Karpas-422 (cell line): ENCODE measurements at regions not wholly inside any gene's neighbourhood (a gene's known extent, or its start where the extent isn't known, plus 50 kb on each side); places are given as distances from the start of the nearest gene placed in this dataset. TPM values are rescaled to one million over a fixed set of nuclear protein-coding genes. Genes with fewer than 3 reads are reported as not detected.
"Not testable (repeated sequence)": the region's sequence is repeated elsewhere in the genome, so short reads cannot be mapped to it uniquely, and the experiment has no call there.

Source experiments
- DNase-seq: peaks from one replicate; pipeline ENCODE4 v3.0.0-alpha.2; 2015
- H2AFZ ChIP-seq: fragments of 200-600 bp; sonication (generic); 2 replicates; pipeline ENCODE4 v1.6.1; 2014; ENCODE audit warnings: antibody characterized with exemption, low read length, mixed read lengths
- H3K27ac ChIP-seq: fragments of 200-600 bp; sonication (generic); 2 replicates; pipeline ENCODE4 v1.5.1; 2014; ENCODE audit warnings: mild to moderate bottlenecking, low read length, moderate library complexity
- H3K27me3 ChIP-seq: fragments of 200-600 bp; sonication (generic); 2 replicates; pipeline ENCODE4 v1.6.1; 2014; ENCODE audit warnings: low read length, mixed read lengths
- H3K36me3 ChIP-seq: fragments of 200-600 bp; sonication (generic); 2 replicates; pipeline ENCODE4 v1.6.1; 2014; ENCODE audit warnings: low read length, mixed read lengths; ENCODE audit not compliant: insufficient read depth
- H3K4me1 ChIP-seq: fragments of 200-600 bp; sonication (generic); 2 replicates; pipeline ENCODE4 v1.6.1; 2014; ENCODE audit warnings: mild to moderate bottlenecking, low read length, mixed read lengths
- H3K4me2 ChIP-seq: fragments of 200-600 bp; sonication (generic); 2 replicates; pipeline ENCODE4 v1.6.1; 2014; ENCODE audit warnings: low read length, low read depth, mild to moderate bottlenecking; ENCODE audit not compliant: poor library complexity, severe bottlenecking
- H3K4me3 ChIP-seq: fragments of 200-600 bp; sonication (generic); 2 replicates; pipeline ENCODE4 v1.5.1; 2014; ENCODE audit warnings: mild to moderate bottlenecking, antibody characterized with exemption, low read length, mixed read lengths
- H3K79me2 ChIP-seq: fragments of 200-600 bp; sonication (generic); 2 replicates; pipeline ENCODE4 v1.6.1; 2014; ENCODE audit warnings: mild to moderate bottlenecking, low read length, mixed read lengths
- H3K9ac ChIP-seq: fragments of 200-600 bp; sonication (generic); 2 replicates; pipeline ENCODE4 v1.6.0; 2014; ENCODE audit warnings: low read length
- H3K9me2 ChIP-seq: fragments of 200-600 bp; sonication (generic), shearing (Covaris generic); replicated peaks from 2 replicates; pipeline ENCODE4 v1.6.0; 2014; ENCODE audit warnings: mild to moderate bottlenecking, low read length, moderate library complexity; ENCODE audit not compliant: insufficient read depth
- H3K9me3 ChIP-seq: fragments of 300-700, 200-600 bp; sonication (generic); 2 replicates; pipeline ENCODE4 v1.6.1; 2014; ENCODE audit warnings: low read length, mixed read lengths
- H4K20me1 ChIP-seq: fragments of 200-600 bp; sonication (generic); 2 replicates; pipeline ENCODE4 v1.6.1; 2014; ENCODE audit warnings: mild to moderate bottlenecking, antibody characterized with exemption, low read length, low read depth; ENCODE audit not compliant: insufficient read depth
- small RNA-seq: library from RNA; depleted of rRNA; stranded (forward); fragments of <200 nt; gene quantifications from one replicate; pipeline ENCODE3, GENCODE V24; 2014

GRCh38 chr13:18599791-18600211 lies 581.8 kb downstream of the TUBA3C start:
- not testable (repeated sequence) for H3K4me3 ChIP-seq, H3K36me3 ChIP-seq, H3K27me3 ChIP-seq, H3K4me2 ChIP-seq, H3K9me3 ChIP-seq, DNase-seq, H2AFZ ChIP-seq, H3K79me2 ChIP-seq, H3K9me2 ChIP-seq, H3K9ac ChIP-seq, H3K27ac ChIP-seq, H3K4me1 ChIP-seq, H4K20me1 ChIP-seq

DNA sequence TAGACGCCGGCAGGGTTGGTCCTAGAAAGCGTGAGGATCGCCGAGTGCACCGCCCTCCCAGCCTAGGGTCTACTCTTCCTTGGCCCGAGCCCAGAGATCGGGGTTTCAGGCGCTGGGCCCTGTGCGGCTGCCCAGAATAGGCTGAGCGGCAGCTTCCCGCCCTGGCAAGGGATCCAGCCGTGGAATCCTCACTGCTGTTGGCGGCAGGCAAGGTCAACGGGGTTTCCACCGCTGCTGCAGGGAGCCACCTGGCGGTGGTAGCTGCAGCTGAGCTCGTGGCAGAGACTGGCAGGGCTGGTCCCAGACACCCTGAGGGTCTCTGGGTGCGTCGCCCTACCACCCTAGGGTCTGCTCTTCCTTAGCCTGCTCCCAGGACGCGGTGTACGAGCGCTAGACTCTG lies 583.1 kb downstream of the TUBA3C start:
- H2AFZ ChIP-seq, H3K27me3 ChIP-seq, H3K9ac ChIP-seq, H3K79me2 ChIP-seq, H3K27ac ChIP-seq, H3K4me1 ChIP-seq, H3K4me3 ChIP-seq, DNase-seq, H3K9me3 ChIP-seq, H3K36me3 ChIP-seq, H3K9me2 ChIP-seq, H3K4me2 ChIP-seq, H4K20me1 ChIP-seq: not testable (repeated sequence)

DNA sequence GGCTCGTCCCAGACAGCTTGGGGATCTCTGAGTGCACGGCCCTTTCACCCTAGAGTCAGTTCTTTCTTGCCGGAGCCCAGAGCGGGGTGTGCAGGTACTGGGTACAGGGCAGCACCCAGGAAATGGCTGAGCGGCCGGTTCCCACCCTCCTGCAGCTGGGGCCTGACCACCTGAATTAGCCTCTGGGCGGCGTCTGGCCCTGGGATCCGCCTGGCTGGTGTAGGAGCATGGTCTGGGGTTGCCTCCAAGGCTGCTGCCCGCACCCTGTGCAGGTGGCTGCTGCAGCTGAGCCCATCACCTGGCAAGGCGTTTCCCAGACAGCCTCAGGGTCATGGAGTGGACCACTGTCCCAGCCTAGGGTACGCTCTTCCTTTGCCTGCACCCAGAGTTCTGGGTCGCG lies 583.7 kb downstream of the TUBA3C start:
- not testable (repeated sequence) for H2AFZ ChIP-seq, H3K27me3 ChIP-seq, H3K36me3 ChIP-seq, H3K4me2 ChIP-seq, H3K79me2 ChIP-seq, H3K9ac ChIP-seq, H4K20me1 ChIP-seq, H3K4me3 ChIP-seq, H3K4me1 ChIP-seq, H3K9me3 ChIP-seq, DNase-seq, H3K9me2 ChIP-seq, H3K27ac ChIP-seq

DNA sequence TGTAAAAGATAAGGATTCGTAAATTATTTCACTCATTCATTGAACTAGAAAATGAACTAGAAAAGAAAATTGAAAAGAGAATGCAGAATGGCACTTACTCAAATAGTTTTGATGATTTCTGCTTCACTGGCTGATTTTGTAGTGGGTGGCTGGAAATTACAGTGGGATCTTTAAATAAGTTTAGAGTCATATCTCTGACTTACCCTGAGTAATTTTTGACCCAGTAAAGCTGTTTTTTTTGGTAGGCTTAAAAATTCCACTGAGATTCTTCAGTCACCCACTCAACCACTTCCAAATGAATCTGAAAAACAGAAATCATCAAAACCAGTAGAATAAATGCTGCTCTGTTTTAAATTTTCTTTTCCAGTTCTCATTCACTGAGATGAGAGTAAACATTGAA lies 604.5 kb downstream of the TUBA3C start:
- not testable (repeated sequence) for H4K20me1 ChIP-seq, H3K9me2 ChIP-seq, H3K4me3 ChIP-seq, H3K27me3 ChIP-seq, H3K4me1 ChIP-seq, H3K36me3 ChIP-seq, H3K9ac ChIP-seq, H3K27ac ChIP-seq, H2AFZ ChIP-seq, H3K4me2 ChIP-seq, H3K79me2 ChIP-seq, H3K9me3 ChIP-seq, DNase-seq

- not testable (repeated sequence) for H2AFZ ChIP-seq, DNase-seq, H3K4me3 ChIP-seq
Measured at GRCh38 chr13:18567890-18568289, 613.7 kb downstream of the TUBA3C start.

More at GRCh38 chr13:18567890-18568289, 613.7 kb downstream of the TUBA3C start:
- H3K79me2 ChIP-seq, H3K27me3 ChIP-seq, H3K9me2 ChIP-seq, H4K20me1 ChIP-seq, H3K4me1 ChIP-seq, H3K27ac ChIP-seq, H3K9ac ChIP-seq, H3K36me3 ChIP-seq, H3K9me3 ChIP-seq, H3K4me2 ChIP-seq: not testable (repeated sequence)

Small RNA genes in the stretch of these regions (small RNA-seq; reads per million reads assigned to genes)
- gene LINC00328-2P: not detected
- gene RNA5SP24: not detected
- not detected for gene RNU6-55P
- not detected for gene RNU6-76P
